ENCODE measurements at regions not wholly inside any gene's neighbourhood (a gene's known extent, or its start where the extent isn't known, plus 50 kb on each side); places are given as distances from the start of the nearest gene placed in this dataset.

DNA sequence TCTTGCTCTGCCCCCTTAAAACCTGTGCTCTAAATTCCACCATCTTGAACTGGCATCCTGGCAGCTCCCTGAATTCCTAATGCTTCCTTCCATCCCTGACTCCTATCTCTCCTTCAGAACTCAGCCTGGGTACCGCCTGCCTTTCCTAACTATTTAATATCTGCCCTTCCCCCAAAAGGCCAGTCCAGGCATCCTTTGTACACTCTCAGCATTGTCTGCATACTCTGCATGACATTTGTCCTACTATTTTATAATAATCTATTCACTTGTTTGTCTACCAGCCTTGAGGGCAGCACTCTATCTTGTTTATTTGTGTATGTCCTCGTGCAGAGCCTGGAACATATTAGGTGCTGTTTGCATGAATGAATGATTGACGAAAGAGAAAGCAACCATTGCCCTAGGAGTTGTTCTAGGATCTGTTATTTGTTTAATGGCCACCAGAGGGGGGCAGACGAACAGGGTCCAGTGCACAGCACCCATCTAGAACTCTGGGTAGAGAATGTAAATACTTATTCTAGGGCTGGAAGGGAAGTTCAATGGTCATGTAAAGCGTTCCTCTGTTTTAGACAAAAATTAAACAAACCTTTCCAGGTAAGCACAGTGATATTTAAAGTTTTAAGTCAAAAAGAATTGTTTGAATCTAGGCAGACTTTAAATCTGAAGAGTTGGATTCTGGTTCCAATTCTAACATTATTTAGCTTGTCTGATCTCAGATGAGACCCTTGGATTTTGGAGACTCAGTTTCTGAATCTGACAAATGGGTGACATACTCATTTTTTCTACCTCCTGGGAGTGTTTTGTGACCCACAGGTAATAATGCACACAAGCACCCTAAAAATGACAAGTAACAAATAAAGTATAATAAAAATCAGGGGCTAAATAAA is 125.8 kb upstream of the GALNT15 start:
- H3K27ac Mint-ChIP-seq = no peak overlapping the region

DNA sequence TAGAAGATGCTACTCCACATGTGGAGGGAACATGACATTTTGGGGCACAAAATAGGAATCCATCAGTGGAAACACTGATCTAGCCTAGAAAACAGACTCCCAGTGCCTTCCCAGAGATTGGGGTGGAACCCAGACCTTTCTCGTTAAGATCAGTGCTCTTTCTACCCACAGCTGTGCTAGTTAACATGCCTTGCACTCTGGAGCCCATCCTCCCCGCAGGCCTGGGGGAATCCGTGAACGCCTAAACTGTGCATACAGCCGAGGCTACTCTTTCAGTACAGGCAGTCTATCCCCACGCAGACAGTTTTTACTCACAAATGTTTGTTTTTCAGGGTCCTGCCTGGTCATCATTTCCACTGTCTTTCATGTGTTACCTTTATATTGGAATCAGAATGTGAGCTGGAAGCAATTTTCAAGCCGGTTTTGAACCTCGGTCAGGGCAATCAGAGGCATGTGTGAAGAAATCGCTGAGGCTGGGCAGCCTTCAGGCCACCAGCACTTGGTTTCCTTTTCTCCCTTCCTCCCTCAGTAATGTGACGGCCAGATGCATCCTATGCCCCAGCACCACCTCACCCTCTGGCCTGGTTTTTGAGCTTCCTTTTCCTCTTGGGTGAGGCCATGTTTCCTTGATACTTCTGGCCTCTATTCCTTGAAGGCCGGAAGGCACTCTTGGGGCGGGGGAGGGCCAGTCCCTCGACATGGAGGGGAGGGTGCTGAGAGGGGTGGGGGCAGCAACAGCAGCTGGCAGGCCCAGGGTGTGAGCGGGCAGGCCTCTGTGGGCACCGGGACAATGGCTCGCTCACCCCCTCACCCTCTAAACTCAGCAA is 123.6 kb upstream of the GALNT15 start:
- ATAC-seq (peak in 1 of 2 donors; percentile 9), DNase-seq (ENCODE audit: low spot score) (no peak)
- peaks cover 0 to 3% of the 10 kb centered on the region in 2 donors for H3K27me3 Mint-ChIP-seq
- H3K9me3 Mint-ChIP-seq = no peaks in the 10 kb centered on the region
- no peak overlapping the region for H3K4me3 Mint-ChIP-seq
- no peaks in the 10 kb centered on the region for H3K36me3 Mint-ChIP-seq
- H3K4me1 Mint-ChIP-seq (ENCODE audit: low read depth in 2 of 2) = peaks cover 3 to 4% of the 10 kb centered on the region in 2 donors
- H3K27ac Mint-ChIP-seq = no peak overlapping the region

More for the DNA sequence above, 125.8 kb upstream of the GALNT15 start:
- peak; percentile 79 to 83 for ATAC-seq
- Mint-ChIP-seq H3K4me1 (ENCODE audit: low read depth in 2 of 2) (peaks cover 3 to 4% of the 10 kb centered on the region in 2 donors), H3K27me3 (peaks cover 0 to 3% of the 10 kb centered on the region in 2 donors), H3K36me3 (no peaks in the 10 kb centered on the region), H3K9me3 (no peaks in the 10 kb centered on the region), H3K4me3 (no peak overlapping the region)
- DNase-seq (ENCODE audit: low spot score) = no peak

DNA sequence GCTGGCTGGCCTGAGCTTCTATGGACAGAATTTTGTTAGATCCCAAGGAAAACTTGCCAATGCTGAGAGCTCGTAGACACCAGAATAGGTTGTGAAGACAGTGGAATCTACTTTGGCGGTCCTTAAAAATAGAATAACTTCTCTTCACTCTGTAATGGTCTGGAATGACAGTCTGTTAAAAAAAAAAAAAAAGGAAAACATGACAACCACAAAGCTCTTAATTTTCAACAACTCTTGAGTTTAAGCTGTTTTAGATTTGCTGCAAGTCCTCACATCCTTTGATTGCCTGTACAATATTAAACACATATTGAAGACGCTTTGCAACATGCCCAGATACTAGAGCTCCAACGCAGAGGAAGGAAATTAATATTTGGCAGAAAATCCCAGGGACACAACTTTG is 122.8 kb upstream of the GALNT15 start:
- Mint-ChIP-seq H3K27me3 (no peaks in the 10 kb centered on the region), H3K4me1 (ENCODE audit: low read depth in 2 of 2) (peaks cover 3 to 4% of the 10 kb centered on the region in 2 donors), H3K36me3 (no peaks in the 10 kb centered on the region), H3K27ac (no peak overlapping the region), H3K9me3 (no peaks in the 10 kb centered on the region), H3K4me3 (no peak overlapping the region)
- ATAC-seq (no peak), DNase-seq (ENCODE audit: low spot score) (no peak)

DNA sequence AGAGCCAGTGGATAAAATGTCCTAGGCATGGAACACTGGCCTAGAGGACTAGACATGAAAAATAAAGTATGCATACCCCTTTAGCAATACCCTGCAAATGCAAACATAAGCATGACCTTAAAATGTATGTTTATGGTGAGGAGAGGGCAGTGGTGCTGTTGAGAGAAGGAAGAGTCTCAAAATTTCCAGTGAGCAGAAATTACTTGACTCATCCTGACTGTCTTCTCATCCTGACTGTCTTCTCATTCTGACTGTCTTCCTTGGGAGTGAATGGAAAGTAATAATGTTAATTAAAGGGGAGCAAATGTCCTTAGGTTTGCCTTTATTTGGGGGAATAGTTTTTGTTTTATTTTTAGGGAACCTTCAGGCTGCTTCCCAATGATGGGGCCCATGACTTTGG is 121.5 kb upstream of the GALNT15 start:
- ATAC-seq (no peak), DNase-seq (ENCODE audit: low spot score) (no peak)
- Mint-ChIP-seq H3K27me3 (no peaks in the 10 kb centered on the region), H3K4me3 (no peak overlapping the region), H3K4me1 (ENCODE audit: low read depth in 2 of 2) (peaks cover 3 to 4% of the 10 kb centered on the region in 2 donors), H3K9me3 (no peaks in the 10 kb centered on the region), H3K36me3 (no peaks in the 10 kb centered on the region), H3K27ac (no peak overlapping the region)

DNA sequence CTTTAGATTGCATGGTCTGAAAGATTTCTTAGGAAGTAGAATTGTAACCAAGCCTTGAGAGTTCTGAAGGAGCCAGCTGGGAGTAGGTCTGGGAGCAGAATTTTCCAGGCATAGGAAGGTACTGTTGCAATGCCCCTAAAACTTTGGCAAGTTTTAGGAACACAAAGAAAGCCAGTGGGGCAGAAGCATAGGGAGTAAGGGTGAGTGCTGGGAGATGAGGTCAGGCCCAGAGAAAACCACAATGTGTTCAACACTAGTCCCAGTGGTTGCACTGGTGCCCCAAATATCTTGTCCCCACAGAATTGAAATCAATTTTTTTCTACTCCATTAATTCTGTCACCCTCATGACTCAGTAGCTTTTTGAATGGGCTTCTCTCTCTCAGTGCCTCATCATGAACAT is 120.7 kb upstream of the GALNT15 start:
- no peak for DNase-seq (ENCODE audit: low spot score)
- H3K9me3 Mint-ChIP-seq = no peaks in the 10 kb centered on the region
- ATAC-seq = no peak
- H3K27me3 Mint-ChIP-seq = no peaks in the 10 kb centered on the region
- no peaks in the 10 kb centered on the region for H3K36me3 Mint-ChIP-seq
- no peak overlapping the region for H3K4me3 Mint-ChIP-seq
- no peak overlapping the region for H3K27ac Mint-ChIP-seq
- H3K4me1 Mint-ChIP-seq (ENCODE audit: low read depth in 2 of 2) = no peaks in the 10 kb centered on the region

DNA sequence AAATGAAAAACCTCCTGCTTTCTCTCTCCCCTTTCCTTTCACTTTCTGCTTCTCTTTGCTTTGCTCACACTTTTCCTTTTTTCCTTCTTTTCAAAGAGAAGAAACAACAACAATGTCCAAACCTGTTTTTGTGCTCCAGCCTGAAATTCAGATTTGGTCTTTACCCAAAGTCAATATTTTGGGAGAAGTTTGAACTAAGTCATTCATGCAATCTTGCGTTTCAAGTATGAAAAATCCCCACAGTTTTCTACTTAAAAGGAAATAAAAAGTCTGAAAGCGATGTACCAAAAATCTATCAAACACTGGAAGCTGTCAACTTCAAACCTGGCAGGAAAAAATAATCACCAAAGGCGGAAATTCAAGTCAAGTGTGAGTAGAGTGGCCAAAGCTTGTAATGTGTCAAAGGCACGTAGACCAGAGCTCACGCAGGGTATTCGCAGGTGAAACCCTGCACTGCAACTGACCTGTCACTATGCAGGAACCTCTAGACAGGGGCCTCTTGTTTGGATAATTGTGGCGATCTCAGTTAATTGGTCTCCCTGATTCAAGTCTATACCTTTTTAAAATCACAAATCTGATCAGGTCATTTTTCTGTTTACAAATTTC is 118.8 kb upstream of the GALNT15 start:
- no peaks in the 10 kb centered on the region for H3K27me3 Mint-ChIP-seq
- no peak overlapping the region for H3K4me3 Mint-ChIP-seq
- H3K27ac Mint-ChIP-seq = no peak overlapping the region
- DNase-seq (ENCODE audit: low spot score) (no peak), ATAC-seq (no peak)
- no peaks in the 10 kb centered on the region for H3K36me3 Mint-ChIP-seq
- H3K4me1 Mint-ChIP-seq (ENCODE audit: low read depth in 2 of 2) = no peaks in the 10 kb centered on the region
- H3K9me3 Mint-ChIP-seq = no peaks in the 10 kb centered on the region

DNA sequence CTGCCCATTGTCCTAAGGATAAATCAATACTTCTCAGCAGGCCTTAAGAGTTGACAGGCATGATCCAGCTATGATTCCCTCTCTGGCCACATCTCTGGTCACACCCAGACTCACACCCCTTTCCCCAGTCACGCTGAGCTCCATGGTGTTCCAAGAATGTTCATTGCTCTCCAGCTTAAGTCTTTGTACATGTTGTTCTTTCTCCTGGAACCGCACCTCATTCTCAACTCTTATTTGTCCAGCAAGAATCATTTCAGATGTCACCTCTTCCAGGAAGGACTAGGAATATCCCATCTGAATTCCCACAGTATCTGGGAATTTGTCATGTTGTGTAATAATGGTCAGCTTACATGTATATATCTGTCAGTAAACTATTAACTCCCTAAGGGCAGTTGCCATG is 118.3 kb upstream of the GALNT15 start:
- DNase-seq (ENCODE audit: low spot score) (no peak), ATAC-seq (no peak)
- Mint-ChIP-seq H3K4me1 (ENCODE audit: low read depth in 2 of 2) (no peaks in the 10 kb centered on the region), H3K27ac (no peak overlapping the region), H3K4me3 (no peak overlapping the region), H3K27me3 (no peaks in the 10 kb centered on the region), H3K36me3 (no peaks in the 10 kb centered on the region), H3K9me3 (no peaks in the 10 kb centered on the region)

DNA sequence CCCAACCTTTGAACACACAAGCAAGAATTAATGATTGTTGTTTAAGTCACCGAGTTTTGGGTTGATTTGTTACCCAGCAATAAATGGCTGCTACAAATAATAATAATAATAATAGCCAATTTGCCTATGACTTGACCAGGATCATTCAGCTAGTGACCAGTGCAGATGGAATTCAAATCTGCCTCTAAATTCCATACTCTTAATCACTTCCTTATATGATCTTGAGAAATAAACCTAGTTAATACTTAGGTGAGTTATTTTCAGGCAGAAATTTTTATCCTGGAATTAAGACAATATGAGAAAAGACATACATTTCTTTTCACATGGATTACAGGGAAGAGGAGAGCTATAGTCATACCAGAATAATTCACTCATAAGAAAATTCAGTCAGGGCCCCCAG is 116.0 kb upstream of the GALNT15 start:
- Mint-ChIP-seq H3K9me3 (no peaks in the 10 kb centered on the region), H3K27ac (no peak overlapping the region), H3K4me3 (no peak overlapping the region), H3K4me1 (ENCODE audit: low read depth in 2 of 2) (no peaks in the 10 kb centered on the region), H3K36me3 (no peaks in the 10 kb centered on the region), H3K27me3 (peaks cover 9 to 10% of the 10 kb centered on the region in 2 donors)
- no peak for DNase-seq (ENCODE audit: low spot score)
- no peak for ATAC-seq

DNA sequence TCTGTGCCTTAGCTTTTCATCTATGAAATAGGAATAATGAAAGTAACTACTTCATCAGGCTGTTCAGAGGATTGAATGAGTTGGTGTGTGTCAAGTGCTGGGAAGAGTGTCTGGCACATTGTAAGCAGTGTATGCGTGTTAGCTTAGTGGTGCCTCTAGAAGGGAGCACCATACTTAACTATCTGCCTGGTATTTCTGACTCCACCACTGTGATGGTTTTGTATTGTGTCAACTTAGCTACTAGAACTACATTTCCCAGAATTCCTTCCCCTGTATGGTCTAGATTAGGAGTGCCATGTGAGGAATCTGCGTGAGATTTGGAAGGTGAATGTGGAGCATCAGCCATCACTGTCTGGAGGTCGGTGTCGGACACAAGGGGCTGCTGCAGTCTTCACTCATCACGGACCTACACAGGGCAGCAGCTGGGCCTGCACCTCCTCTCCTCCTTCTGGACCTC is 115.4 kb upstream of the GALNT15 start:
- Mint-ChIP-seq H3K27ac (no peak overlapping the region), H3K9me3 (no peaks in the 10 kb centered on the region), H3K4me1 (ENCODE audit: low read depth in 2 of 2) (no peaks in the 10 kb centered on the region), H3K27me3 (peaks cover 9 to 10% of the 10 kb centered on the region in 2 donors), H3K4me3 (no peak overlapping the region), H3K36me3 (no peaks in the 10 kb centered on the region)
- DNase-seq (ENCODE audit: low spot score) (no peak), ATAC-seq (peak in 1 of 2 donors; percentile 48)

DNA sequence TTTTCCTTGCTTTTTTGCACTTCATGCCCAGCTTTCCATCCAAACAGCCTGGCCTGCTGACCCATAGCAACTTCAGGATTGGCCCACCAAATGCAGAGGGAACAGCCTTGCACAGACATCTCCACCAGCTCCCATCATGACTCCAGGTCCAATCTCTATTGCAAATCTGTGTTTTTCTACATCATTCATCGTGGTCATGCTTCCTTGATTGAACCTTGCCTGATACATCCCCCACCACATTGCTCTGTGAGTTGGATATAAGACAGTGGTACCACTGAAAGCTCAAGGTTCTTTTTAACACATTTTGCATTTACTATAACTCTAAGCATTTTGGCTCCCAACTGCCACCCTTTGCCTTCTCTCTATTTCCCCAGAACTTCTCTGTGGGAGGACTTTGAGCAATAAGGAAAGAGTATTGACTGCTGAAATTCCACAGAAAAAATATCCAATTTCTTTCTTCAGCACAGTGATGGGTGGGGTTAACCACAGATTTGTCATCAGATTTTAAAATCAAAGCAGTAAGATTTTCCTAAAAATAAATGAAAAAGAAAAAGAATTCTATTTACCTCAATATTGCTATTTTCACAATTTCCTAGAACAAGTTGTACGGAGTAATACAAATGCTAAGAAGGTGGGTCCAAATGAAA is 114.6 kb upstream of the GALNT15 start:
- Mint-ChIP-seq H3K27ac (no peak overlapping the region), H3K27me3 (peaks cover 9 to 10% of the 10 kb centered on the region in 2 donors), H3K36me3 (no peaks in the 10 kb centered on the region), H3K4me1 (ENCODE audit: low read depth in 2 of 2) (no peaks in the 10 kb centered on the region), H3K4me3 (no peak overlapping the region), H3K9me3 (no peaks in the 10 kb centered on the region)
- ATAC-seq = no peak
- no peak for DNase-seq (ENCODE audit: low spot score)

DNA sequence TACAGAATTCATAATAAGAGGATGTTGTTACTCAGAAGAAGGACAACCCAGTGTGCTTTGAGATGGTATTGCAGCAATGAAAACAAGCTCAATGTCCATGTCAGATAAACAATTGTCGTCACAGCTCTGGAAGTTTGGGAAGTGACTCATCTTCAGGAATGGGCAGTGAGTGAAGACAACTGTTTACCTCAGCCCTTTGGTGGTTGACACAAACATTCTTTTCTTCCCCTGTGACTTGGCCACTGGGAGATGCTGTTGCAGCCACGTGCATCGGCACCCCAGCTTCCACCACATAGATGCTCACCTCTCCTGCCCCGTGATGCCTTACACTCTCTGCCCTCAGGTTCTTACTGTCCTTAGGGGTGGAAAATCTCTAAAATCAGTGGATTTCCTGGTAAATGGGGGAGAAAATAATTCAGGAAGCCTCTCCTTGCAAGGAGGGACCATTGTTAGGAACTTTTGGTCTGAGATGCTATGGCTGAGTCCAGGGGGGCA is 114.1 kb upstream of the GALNT15 start:
- no peaks in the 10 kb centered on the region for H3K9me3 Mint-ChIP-seq
- DNase-seq (ENCODE audit: low spot score) (no peak), ATAC-seq (no peak)
- no peaks in the 10 kb centered on the region for H3K4me1 Mint-ChIP-seq (ENCODE audit: low read depth in 2 of 2)
- H3K36me3 Mint-ChIP-seq = no peaks in the 10 kb centered on the region
- no peak overlapping the region for H3K27ac Mint-ChIP-seq
- peaks cover 9 to 10% of the 10 kb centered on the region in 2 donors for H3K27me3 Mint-ChIP-seq
- no peak overlapping the region for H3K4me3 Mint-ChIP-seq

DNA sequence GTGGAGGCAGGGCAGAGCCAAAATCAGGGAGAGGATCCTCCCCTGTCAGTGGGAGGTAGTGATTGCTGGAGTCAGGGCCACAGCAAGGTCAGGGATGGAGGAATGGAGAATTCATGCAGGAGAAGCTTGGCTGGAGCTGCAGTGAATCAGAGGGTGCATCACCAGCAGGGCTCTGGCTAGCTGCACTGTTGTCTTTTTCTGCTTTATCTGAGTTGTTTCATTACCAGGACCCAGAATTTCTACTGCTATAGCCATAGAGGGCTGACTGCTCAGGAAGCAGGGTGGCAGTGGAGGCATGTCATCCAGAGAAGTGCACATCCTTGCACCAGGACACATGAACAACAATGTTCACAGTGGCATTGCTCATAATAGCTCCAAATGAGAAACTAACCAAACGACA is 113.5 kb upstream of the GALNT15 start:
- no peak for ATAC-seq
- no peak for DNase-seq (ENCODE audit: low spot score)
- peaks cover 9 to 10% of the 10 kb centered on the region in 2 donors for H3K27me3 Mint-ChIP-seq
- H3K4me3 Mint-ChIP-seq = no peak overlapping the region
- no peaks in the 10 kb centered on the region for H3K36me3 Mint-ChIP-seq
- no peaks in the 10 kb centered on the region for H3K9me3 Mint-ChIP-seq
- H3K27ac Mint-ChIP-seq = no peak overlapping the region
- no peaks in the 10 kb centered on the region for H3K4me1 Mint-ChIP-seq (ENCODE audit: low read depth in 2 of 2)

DNA sequence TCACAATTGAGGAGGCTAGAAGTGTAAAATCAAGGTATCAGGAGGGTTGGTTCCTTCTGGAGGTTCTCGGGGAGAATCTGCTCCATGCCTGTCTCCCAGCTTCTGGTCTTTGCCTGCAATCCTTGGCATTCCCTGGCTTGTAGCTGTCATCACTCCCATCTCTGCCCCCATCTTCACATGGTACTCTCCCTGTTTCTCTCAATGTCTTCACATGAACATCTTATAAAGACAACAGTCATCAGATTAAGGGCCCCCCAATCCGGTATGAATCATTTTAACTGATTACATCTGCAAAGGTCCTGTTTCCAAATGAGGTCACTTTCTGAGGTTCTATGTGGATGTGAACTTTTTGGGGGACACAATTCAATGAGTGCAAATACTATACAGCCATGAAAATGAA is 113.0 kb upstream of the GALNT15 start:
- no peaks in the 10 kb centered on the region for H3K9me3 Mint-ChIP-seq
- H3K4me1 Mint-ChIP-seq (ENCODE audit: low read depth in 2 of 2) = no peaks in the 10 kb centered on the region
- DNase-seq (ENCODE audit: low spot score) (no peak), ATAC-seq (no peak)
- H3K36me3 Mint-ChIP-seq = no peaks in the 10 kb centered on the region
- no peak overlapping the region for H3K4me3 Mint-ChIP-seq
- no peak overlapping the region for H3K27ac Mint-ChIP-seq
- H3K27me3 Mint-ChIP-seq = peaks cover 9 to 10% of the 10 kb centered on the region in 2 donors

All from natural killer cell treated with Interleukin-12 subunit alpha and Interleukin-12 subunit beta and Interleukin-15 and Interleukin-18, amount 100 ng/mL, for 72 hours (primary cell).